H1 (cell line): ENCODE measurements at regions not wholly inside any gene's neighbourhood (a gene's known extent, or its start where the extent isn't known, plus 50 kb on each side); places are given as distances from the start of the nearest gene placed in this dataset.

Source experiments
- CTCF ChIA-PET: fragments of 300-600 bp; sonication (Branson Sonifier 250); formaldehyde crosslinking; loops from one replicate; lab custom pipeline; 2021; ENCODE audit not compliant: partially characterized antibody; lab: Charles Lee
- POLR2A ChIA-PET: fragments of 300-600 bp; sonication (Branson Sonifier 250); formaldehyde crosslinking; loops from one replicate; lab custom pipeline; 2021; ENCODE audit warnings: inconsistent platforms; ENCODE audit not compliant: partially characterized antibody; lab: Charles Lee
- DNase-seq, 2 experiments: peaks; one replicate each; pipeline versions ENCODE4 v3.0.0 to v3.0.0-alpha.2; 2010 to 2022; ENCODE audit warnings: low spot score in 2 of 2, low read depth in 1 of 2, mixed read lengths in 1 of 2
- FAIRE-seq: peaks from 2 replicates; lab custom pipeline; 2011; peaks lifted over from hg19 to GRCh38; lab: Jason Lieb, UNC
- H2AFZ ChIP-seq: 2 replicates; pipeline ENCODE4 v1.8.1; 2012; ENCODE audit warnings: low read length, inconsistent platforms
- H2AK5ac ChIP-seq: 2 replicates; pipeline ENCODE4 v1.6.1; 2013; ENCODE audit warnings: low read depth, low read length
- H2BK120ac ChIP-seq: replicated peaks from 2 replicates; pipeline ENCODE3; 2013; ENCODE audit warnings: low read depth, low read length, inconsistent platforms
- H2BK12ac ChIP-seq: 2 replicates; pipeline ENCODE4 v1.6.1; 2013; ENCODE audit warnings: low read depth, low read length
- H2BK15ac ChIP-seq: 2 replicates; pipeline ENCODE4 v1.6.1; 2013; ENCODE audit warnings: low read length
- H2BK20ac ChIP-seq: 2 replicates; pipeline ENCODE4 v1.6.1; 2013; ENCODE audit warnings: low read length
- H2BK5ac ChIP-seq: 2 replicates; pipeline ENCODE4 v1.6.1; 2013; ENCODE audit warnings: low read depth, low read length
- H3K14ac ChIP-seq: 2 replicates; pipeline ENCODE4 v1.6.1; 2013; ENCODE audit warnings: inconsistent platforms; ENCODE audit not compliant: insufficient read length
- H3K18ac ChIP-seq: 2 replicates; pipeline ENCODE4 v1.6.1; 2013; ENCODE audit warnings: low read length; ENCODE audit errors: extremely low read depth
- H3K23ac ChIP-seq: 2 replicates; pipeline ENCODE4 v1.6.1; 2013; ENCODE audit warnings: inconsistent platforms; ENCODE audit not compliant: insufficient read length
- H3K23me2 ChIP-seq: 2 replicates; pipeline ENCODE4 v1.6.1; 2013; ENCODE audit warnings: low read depth, low read length
- H3K27ac ChIP-seq: 2 replicates; pipeline ENCODE4 v1.6.1; 2011; ENCODE audit warnings: low read depth, low read length, inconsistent platforms
- H3K27me3 ChIP-seq, 4 experiments: replicated peaks in 1 of 4; 1 replicate in 1 of 4; 2 replicates in 3 of 4; pipeline versions ENCODE4 v1.6.1 to v1.8.1; 2011 to 2013; ENCODE audit warnings: low read length in 3 of 4, mild to moderate bottlenecking in 3 of 4, inconsistent platforms in 2 of 4, mixed read lengths in 2 of 4, moderate library complexity in 1 of 4; ENCODE audit not compliant: control insufficient read depth in 3 of 4, insufficient read depth in 3 of 4; ENCODE audit errors: extremely low read depth in 1 of 4
- H3K36me3 ChIP-seq, 4 experiments: 2 replicates each; pipeline versions ENCODE4 v1.6.1 to v1.8.1; 2011 to 2013; ENCODE audit warnings: mild to moderate bottlenecking in 4 of 4, low read length in 3 of 4, moderate library complexity in 2 of 4, control low read depth in 1 of 4, inconsistent platforms in 1 of 4; ENCODE audit not compliant: insufficient read depth in 4 of 4, control insufficient read depth in 2 of 4
- H3K4ac ChIP-seq: replicated peaks from 2 replicates; pipeline ENCODE3; 2013; ENCODE audit warnings: low read length, low read depth, mixed read lengths, inconsistent platforms; ENCODE audit not compliant: insufficient read length
- H3K4me1 ChIP-seq, 4 experiments: replicated peaks in 1 of 4; 1 replicate in 1 of 4; 2 replicates in 3 of 4; pipeline versions ENCODE4 v1.6.1 to v1.8.1; 2011 to 2013; ENCODE audit warnings: low read length in 3 of 4, inconsistent platforms in 2 of 4, mixed read lengths in 1 of 4; ENCODE audit not compliant: insufficient read depth in 4 of 4, control insufficient read depth in 3 of 4
- H3K4me2 ChIP-seq, 2 experiments: 2 replicates each; pipeline versions ENCODE4 v1.6.1 to v1.8.1; 2011 to 2013; ENCODE audit warnings: low read depth in 2 of 2, low read length in 2 of 2, control low read depth in 1 of 2, inconsistent platforms in 1 of 2, mild to moderate bottlenecking in 1 of 2; ENCODE audit not compliant: insufficient read depth in 1 of 2
- H3K4me3 ChIP-seq, 4 experiments: fragments of 200-600, 300-600 bp in 1 of 4; sonication (generic), shearing (Covaris generic), sonication (Bioruptor Twin) in 1 of 4; 2 replicates each; pipeline versions ENCODE4 v1.5.1 to v1.8.1; 2011 to 2016; ENCODE audit warnings: low read length in 4 of 4, low read depth in 3 of 4, control low read depth in 2 of 4, inconsistent platforms in 2 of 4, mild to moderate bottlenecking in 2 of 4, mixed read lengths in 1 of 4, moderate library complexity in 1 of 4; ENCODE audit not compliant: insufficient read depth in 2 of 4; ENCODE audit errors: extremely low read depth in 1 of 4
- H3K56ac ChIP-seq: replicated peaks from 2 replicates; pipeline ENCODE3; 2013; ENCODE audit warnings: low read depth, mild to moderate bottlenecking, mixed read lengths, low read length, inconsistent platforms; ENCODE audit not compliant: insufficient read length
- H3K79me1 ChIP-seq: 2 replicates; pipeline ENCODE4 v1.6.1; 2013; ENCODE audit warnings: low read depth, low read length, control low read depth
- H3K79me2 ChIP-seq, 2 experiments: 2 replicates each; pipeline versions ENCODE4 v1.6.1 to v1.8.1; 2012 to 2013; ENCODE audit warnings: low read length in 2 of 2, mild to moderate bottlenecking in 2 of 2, inconsistent platforms in 1 of 2; ENCODE audit not compliant: insufficient read depth in 2 of 2, control insufficient read depth in 1 of 2
- H3K9ac ChIP-seq, 4 experiments: replicated peaks in 1 of 4; 1 replicate in 1 of 4; 2 replicates in 3 of 4; pipeline versions ENCODE4 v1.6.1 to v1.8.1; 2011 to 2013; ENCODE audit warnings: low read depth in 3 of 4, low read length in 3 of 4, control low read depth in 2 of 4, mild to moderate bottlenecking in 2 of 4, moderate library complexity in 2 of 4, inconsistent platforms in 1 of 4; ENCODE audit errors: extremely low read depth in 1 of 4
- H3K9me3 ChIP-seq, 2 experiments: 2 replicates each; pipeline versions ENCODE4 v1.6.1 to v1.8.1; 2012 to 2013; ENCODE audit warnings: mild to moderate bottlenecking in 2 of 2, moderate library complexity in 2 of 2, control low read depth in 1 of 2, inconsistent platforms in 1 of 2, low read depth in 1 of 2, low read length in 1 of 2, mixed read lengths in 1 of 2; ENCODE audit not compliant: insufficient read depth in 2 of 2
- H4K20me1 ChIP-seq, 2 experiments: replicated peaks in 1 of 2; 2 replicates each; pipeline versions ENCODE3 to v1.8.1; 2011 to 2013; ENCODE audit warnings: inconsistent platforms in 2 of 2, low read length in 2 of 2, mild to moderate bottlenecking in 1 of 2; ENCODE audit not compliant: insufficient read depth in 2 of 2, control insufficient read depth in 1 of 2
- H4K5ac ChIP-seq: 2 replicates; pipeline ENCODE4 v1.6.1; 2013; ENCODE audit warnings: low read length, low read depth, mixed read lengths, inconsistent platforms; ENCODE audit not compliant: insufficient read length
- H4K8ac ChIP-seq: 2 replicates; pipeline ENCODE4 v1.8.0; 2013; ENCODE audit warnings: mild to moderate bottlenecking, moderate library complexity, low read length, inconsistent platforms; ENCODE audit not compliant: insufficient read depth; ENCODE audit errors: extremely low read depth
- H4K91ac ChIP-seq: replicated peaks from 2 replicates; pipeline ENCODE3; 2013; ENCODE audit warnings: low read length, mixed read lengths, inconsistent platforms; ENCODE audit not compliant: insufficient read length
- EGR1 ChIP-seq: IDR thresholded peaks from 2 replicates; pipeline ENCODE4 v1.6.1; 2011; ENCODE audit warnings: low read depth, low read length, borderline replicate concordance
- HDAC2 ChIP-seq, 2 experiments: fragments of 300-600 bp in 1 of 2; sonication (generic) in 1 of 2; IDR thresholded peaks; 2 replicates each; pipeline ENCODE4 v1.6.1; 2011 to 2012; ENCODE audit warnings: low read depth in 2 of 2, low read length in 2 of 2, mild to moderate bottlenecking in 2 of 2, moderate library complexity in 2 of 2, borderline replicate concordance in 1 of 2, inconsistent platforms in 1 of 2
- HDAC6 ChIP-seq: IDR thresholded peaks from one replicate; pipeline ENCODE4 v1.7.1; 2012; ENCODE audit warnings: low read depth, mild to moderate bottlenecking, inconsistent platforms, low read length, moderate library complexity
- KDM4A ChIP-seq: IDR thresholded peaks from one replicate; pipeline ENCODE4 v1.7.1; 2012; ENCODE audit warnings: low read depth, mild to moderate bottlenecking, moderate library complexity, low read length, inconsistent platforms; ENCODE audit not compliant: severe bottlenecking
- KDM5A ChIP-seq: fragments of 200-600 bp; IDR thresholded peaks from 2 replicates; pipeline ENCODE4 v1.7.1; 2012; ENCODE audit warnings: mild to moderate bottlenecking, low read length, inconsistent platforms, mixed read lengths
- RNF2 ChIP-seq: fragments of 200-900, 300-1000 bp; sonication (generic); IDR thresholded peaks from 2 replicates; pipeline ENCODE4 v1.7.1; 2016; ENCODE audit warnings: borderline replicate concordance, low read depth, mild to moderate bottlenecking, antibody characterized with exemption, low read length; ENCODE audit not compliant: poor library complexity, severe bottlenecking; ENCODE audit errors: missing control alignments
- SUZ12 ChIP-seq: fragments of 200-600 bp; sonication (generic); IDR thresholded peaks from 2 replicates; pipeline ENCODE4 v1.6.1; 2012; ENCODE audit warnings: mild to moderate bottlenecking, inconsistent platforms, low read length, moderate library complexity, mixed read lengths
- WGBS, 2 experiments: shearing (Covaris generic) in 1 of 2; methylation state at CpG; one replicate each; pipeline versions ENCODE4 v1.1.6 to v1.1.7; 2013 to 2015; ENCODE audit warnings: low lambda C conversion rate in 2 of 2, mixed read lengths in 2 of 2, inconsistent platforms in 1 of 2, low coverage in 1 of 2, missing lambda C conversion rate in 1 of 2; ENCODE audit not compliant: insufficient replicate concordance in 2 of 2, insufficient coverage in 1 of 2, insufficient read length in 1 of 2; ENCODE audit errors: extremely low coverage in 1 of 2, missing lambda C conversion rate in 1 of 2; 5-methylcytosine and 5-hydroxymethylcytosine counted together
- TF ChIP-seq, protein P1 (sequence below), 3 experiments: IDR thresholded peaks; 1 replicate in 2 of 3; 2 replicates in 1 of 3; pipeline versions ENCODE4 v1.5.1 to v1.6.1; 2011; ENCODE audit warnings: low read length in 3 of 3, mild to moderate bottlenecking in 3 of 3, inconsistent platforms in 2 of 3, low read depth in 1 of 3, moderate library complexity in 1 of 3; ENCODE audit not compliant: insufficient read depth in 1 of 3; ENCODE audit errors: control extremely low read depth in 1 of 3
- TF ChIP-seq, protein P2 (sequence below): IDR thresholded peaks from 2 replicates; pipeline ENCODE4 v1.6.1; 2012; ENCODE audit warnings: inconsistent platforms

- DNase-seq: no peak
- no peak overlapping the region for H3K4me2 ChIP-seq
- 100% methylated on average over 1 of the region's 1 CpG; no CpG with 5 or more reads in 1 of the 2 experiments for WGBS, 2 experiments
Measured at GRCh38 chr12:78293059-78293686, 462.5 kb downstream of the NAV3 start.

More at GRCh38 chr12:78293059-78293686, 462.5 kb downstream of the NAV3 start:
- H3K23ac ChIP-seq: no peak overlapping the region
- H3K4me1 ChIP-seq: no peaks in the 10 kb centered on the region
- H3K56ac ChIP-seq: no peak overlapping the region
- no peak overlapping the region for H2BK12ac ChIP-seq
- H2BK20ac ChIP-seq: no peak overlapping the region
- H3K9me3 ChIP-seq: no peaks in the 10 kb centered on the region
- H4K91ac ChIP-seq: no peak overlapping the region
- H2BK120ac ChIP-seq: no peak overlapping the region
- no peak overlapping the region for H2BK15ac ChIP-seq
- POLR2A ChIA-PET: no interaction called here
- no peak overlapping the region for H3K27ac ChIP-seq
- H3K9ac ChIP-seq: no peak overlapping the region
- H3K36me3 ChIP-seq: no peaks in the 10 kb centered on the region
- no peaks in the 10 kb centered on the region for H4K20me1 ChIP-seq
- no peaks in the 10 kb centered on the region for H3K79me2 ChIP-seq
- no peak overlapping the region for H2AFZ ChIP-seq
- H3K79me1 ChIP-seq: no peaks in the 10 kb centered on the region
- H2BK5ac ChIP-seq: no peak overlapping the region
- H4K8ac ChIP-seq: no peak overlapping the region
- H3K4ac ChIP-seq: no peak overlapping the region
- no peak overlapping the region for H3K14ac ChIP-seq
- no peak overlapping the region for H3K4me3 ChIP-seq
- CTCF ChIA-PET: interaction anchor here (0.6 to 0.8 kb wide), 2 partner anchors 12 to 19 kb away, joined by 3 read pairs; no protein-coding TSS in a partner anchor
- H4K5ac ChIP-seq: no peak overlapping the region
- no peak overlapping the region for H2AK5ac ChIP-seq
- TF ChIP-seq HDAC6 (no peak), EGR1 (no peak), HDAC2 (IDR thresholded peaks at IDR 0.05; ENCODE audit: borderline replicate concordance in 1 of 2, low read depth in 2 of 2, low read length in 2 of 2) (no peak), KDM5A (no peak), KDM4A (no peak), RNF2 (no peak), SUZ12 (no peak)
- TF ChIP-seq, protein P1, sequence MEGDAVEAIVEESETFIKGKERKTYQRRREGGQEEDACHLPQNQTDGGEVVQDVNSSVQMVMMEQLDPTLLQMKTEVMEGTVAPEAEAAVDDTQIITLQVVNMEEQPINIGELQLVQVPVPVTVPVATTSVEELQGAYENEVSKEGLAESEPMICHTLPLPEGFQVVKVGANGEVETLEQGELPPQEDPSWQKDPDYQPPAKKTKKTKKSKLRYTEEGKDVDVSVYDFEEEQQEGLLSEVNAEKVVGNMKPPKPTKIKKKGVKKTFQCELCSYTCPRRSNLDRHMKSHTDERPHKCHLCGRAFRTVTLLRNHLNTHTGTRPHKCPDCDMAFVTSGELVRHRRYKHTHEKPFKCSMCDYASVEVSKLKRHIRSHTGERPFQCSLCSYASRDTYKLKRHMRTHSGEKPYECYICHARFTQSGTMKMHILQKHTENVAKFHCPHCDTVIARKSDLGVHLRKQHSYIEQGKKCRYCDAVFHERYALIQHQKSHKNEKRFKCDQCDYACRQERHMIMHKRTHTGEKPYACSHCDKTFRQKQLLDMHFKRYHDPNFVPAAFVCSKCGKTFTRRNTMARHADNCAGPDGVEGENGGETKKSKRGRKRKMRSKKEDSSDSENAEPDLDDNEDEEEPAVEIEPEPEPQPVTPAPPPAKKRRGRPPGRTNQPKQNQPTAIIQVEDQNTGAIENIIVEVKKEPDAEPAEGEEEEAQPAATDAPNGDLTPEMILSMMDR (IDR thresholded peaks at IDR 0.05; ENCODE audit: control extremely low read depth in 1 of 3, insufficient read depth in 1 of 3, low read depth in 1 of 3, low read length in 3 of 3): no peak
- TF ChIP-seq, protein P2, sequence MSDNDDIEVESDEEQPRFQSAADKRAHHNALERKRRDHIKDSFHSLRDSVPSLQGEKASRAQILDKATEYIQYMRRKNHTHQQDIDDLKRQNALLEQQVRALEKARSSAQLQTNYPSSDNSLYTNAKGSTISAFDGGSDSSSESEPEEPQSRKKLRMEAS: no peak
- H3K27me3 ChIP-seq: no peaks in the 10 kb centered on the region
- FAIRE-seq: no peak
- H3K23me2 ChIP-seq: no peaks in the 10 kb centered on the region
- H3K18ac ChIP-seq: no peak overlapping the region
